ENCODE measurements at regions not wholly inside any gene's neighbourhood (a gene's known extent, or its start where the extent isn't known, plus 50 kb on each side); places are given as distances from the start of the nearest gene placed in this dataset.

GRCh38 chr15:31252171-31252785 is 74.4 kb upstream of the KLF13 start:
- Mint-ChIP-seq H3K27me3 (ENCODE audit: low read depth, poor library complexity) (peaks cover 21% of the 10 kb centered on the region), H3K27ac (no peak overlapping the region), H3K36me3 (ENCODE audit: low read depth) (no peaks in the 10 kb centered on the region), H3K4me3 (no peak overlapping the region), H3K9me3 (peaks cover 7% of the 10 kb centered on the region), H3K4me1 (peaks cover 11% of the 10 kb centered on the region)
- DNase-seq, result no peak
- TF ChIP-seq CTCF (IDR thresholded peaks at IDR 0.05), result no peak

- TF ChIP-seq CTCF (IDR thresholded peaks at IDR 0.05), result no peak
- no peak for DNase-seq
- H3K27me3 Mint-ChIP-seq (ENCODE audit: low read depth, poor library complexity), result peaks cover 9% of the 10 kb centered on the region
- H3K4me3 Mint-ChIP-seq, result no peak overlapping the region
- H3K36me3 Mint-ChIP-seq (ENCODE audit: low read depth), result no peaks in the 10 kb centered on the region
- H3K27ac Mint-ChIP-seq, result peak overlapping the region; percentile 72
- H3K4me1 Mint-ChIP-seq, result peaks cover 11% of the 10 kb centered on the region
- H3K9me3 Mint-ChIP-seq, result peaks cover 7% of the 10 kb centered on the region
Measured at GRCh38 chr15:31254431-31255175, 72.0 kb upstream of the KLF13 start.

- H3K9me3 Mint-ChIP-seq, result peaks cover 7% of the 10 kb centered on the region
- TF ChIP-seq CTCF (IDR thresholded peaks at IDR 0.05), result no peak
- peaks cover 11% of the 10 kb centered on the region for H3K4me1 Mint-ChIP-seq
- no peak overlapping the region for H3K4me3 Mint-ChIP-seq
- no peak overlapping the region for H3K27ac Mint-ChIP-seq
- H3K27me3 Mint-ChIP-seq (ENCODE audit: low read depth, poor library complexity), result peaks cover 9% of the 10 kb centered on the region
- no peaks in the 10 kb centered on the region for H3K36me3 Mint-ChIP-seq (ENCODE audit: low read depth)
- no peak for DNase-seq
Measured at GRCh38 chr15:31255176-31255510, 71.5 kb upstream of the KLF13 start.

GRCh38 chr15:31255732-31256377 is 70.8 kb upstream of the KLF13 start:
- Mint-ChIP-seq H3K4me1 (peaks cover 11% of the 10 kb centered on the region), H3K9me3 (peaks cover 7% of the 10 kb centered on the region), H3K27me3 (ENCODE audit: low read depth, poor library complexity) (peaks cover 9% of the 10 kb centered on the region), H3K36me3 (ENCODE audit: low read depth) (no peaks in the 10 kb centered on the region), H3K27ac (no peak overlapping the region), H3K4me3 (no peak overlapping the region)
- no peak for DNase-seq
- TF ChIP-seq CTCF (IDR thresholded peaks at IDR 0.05), result no peak

- no peak for DNase-seq
Measured at GRCh38 chr15:31256378-31257265, 70.0 kb upstream of the KLF13 start.

More at GRCh38 chr15:31256378-31257265, 70.0 kb upstream of the KLF13 start:
- Mint-ChIP-seq H3K4me3 (no peak overlapping the region), H3K9me3 (peaks cover 7% of the 10 kb centered on the region), H3K4me1 (peaks cover 11% of the 10 kb centered on the region), H3K27me3 (ENCODE audit: low read depth, poor library complexity) (peaks cover 9% of the 10 kb centered on the region), H3K27ac (no peak overlapping the region), H3K36me3 (ENCODE audit: low read depth) (no peaks in the 10 kb centered on the region)
- no peak for TF ChIP-seq CTCF (IDR thresholded peaks at IDR 0.05)
